ENCODE measurements at regions not wholly inside any gene's neighbourhood (a gene's known extent, or its start where the extent isn't known, plus 50 kb on each side); places are given as distances from the start of the nearest gene placed in this dataset.
A peak's percentile ranks its signal among the peaks of the same experiment; 100 is the strongest.

DNA sequence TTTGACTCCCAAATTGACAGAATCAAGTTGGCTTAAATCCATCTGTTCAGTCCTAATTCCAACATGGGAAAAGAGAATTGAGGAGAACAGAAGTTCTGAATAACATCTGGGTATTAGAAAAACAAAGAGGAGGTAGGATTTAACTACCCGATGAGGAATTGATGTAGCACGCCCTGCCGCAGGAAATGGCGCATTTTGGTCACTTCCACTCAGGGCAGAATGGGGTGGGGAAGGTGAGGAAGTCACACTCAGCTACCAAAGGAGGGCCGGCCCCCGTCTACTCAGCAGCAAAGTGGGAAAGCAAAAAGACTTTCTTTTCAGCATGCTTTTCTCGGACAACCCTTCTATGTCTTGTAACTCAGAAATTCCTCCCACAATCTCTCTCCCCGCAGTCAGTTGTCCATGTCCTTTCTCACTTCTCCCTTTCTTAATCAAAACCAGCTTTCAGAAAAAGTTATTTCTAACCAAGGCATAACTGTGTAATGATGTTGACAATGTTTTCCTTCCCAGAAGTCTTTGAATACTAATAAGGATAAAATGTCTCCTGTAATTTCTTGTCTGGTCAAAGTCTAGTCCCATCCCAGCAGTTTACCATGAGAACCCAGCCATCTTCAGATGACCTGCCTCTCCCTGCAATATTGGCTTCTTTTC, 60.5 kb upstream of the SIPA1L2 start:
- H3K9me3 Mint-ChIP-seq: no peaks in the 10 kb centered on the region
- no peaks in the 10 kb centered on the region for H3K36me3 ChIP-seq
- peaks cover 4% of the 10 kb centered on the region for H3K27me3 Mint-ChIP-seq (ENCODE audit: insufficient read depth, low read depth)

DNA sequence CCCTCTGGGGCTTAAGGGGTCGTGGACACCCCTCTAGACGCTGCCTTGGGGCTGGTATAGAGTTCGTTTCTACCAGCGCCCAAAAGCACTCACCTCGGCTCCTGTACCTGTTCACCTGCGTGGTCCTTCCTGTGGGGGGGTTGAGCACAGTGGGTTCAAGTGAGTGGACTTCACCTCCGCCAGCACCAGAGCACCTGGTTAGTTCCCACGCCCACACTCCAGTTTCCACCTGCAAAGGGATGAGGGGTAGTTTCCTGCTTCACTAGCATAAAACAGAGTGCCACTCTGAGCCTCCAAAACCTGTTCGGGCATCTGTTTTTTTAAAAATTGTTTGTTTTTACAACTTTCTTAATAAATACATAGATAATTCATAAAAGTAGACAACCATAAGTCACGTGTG, 64.5 kb upstream of the SIPA1L2 start:
- H3K4me2 ChIP-seq: no peak overlapping the region
- peaks cover 17% of the 10 kb centered on the region for H3K4me1 Mint-ChIP-seq
- H3K27me3 Mint-ChIP-seq (ENCODE audit: insufficient read depth, low read depth): peaks cover 10% of the 10 kb centered on the region
- no peak overlapping the region for H3K27ac Mint-ChIP-seq
- no peaks in the 10 kb centered on the region for H3K36me3 ChIP-seq
- no peak overlapping the region for H3K4me3 Mint-ChIP-seq
- H3F3A ChIP-seq (ENCODE audit: low read depth): peaks cover 5% of the 10 kb centered on the region
- H3K79me2 ChIP-seq (ENCODE audit: low read depth): no peaks in the 10 kb centered on the region
- H3K9me3 Mint-ChIP-seq: no peaks in the 10 kb centered on the region
- H3K36me3 Mint-ChIP-seq: no peaks in the 10 kb centered on the region
- no peak overlapping the region for H2AFZ ChIP-seq (replicated peaks)
- no peaks in the 10 kb centered on the region for H4K20me1 ChIP-seq (ENCODE audit: low read depth)
- H3K4me3 ChIP-seq: no peak overlapping the region
- no peaks in the 10 kb centered on the region for H3K9me3 ChIP-seq (ENCODE audit: low read depth)
- DNase-seq (ENCODE audit: low spot score): no peak
- H3K27ac ChIP-seq: no peak overlapping the region
- TF ChIP-seq EZH2phosphoT487 (IDR thresholded peaks at IDR 0.05) (no peak), EZH2 (IDR thresholded peaks at IDR 0.05) (no peak)
- TF ChIP-seq, protein P1, sequence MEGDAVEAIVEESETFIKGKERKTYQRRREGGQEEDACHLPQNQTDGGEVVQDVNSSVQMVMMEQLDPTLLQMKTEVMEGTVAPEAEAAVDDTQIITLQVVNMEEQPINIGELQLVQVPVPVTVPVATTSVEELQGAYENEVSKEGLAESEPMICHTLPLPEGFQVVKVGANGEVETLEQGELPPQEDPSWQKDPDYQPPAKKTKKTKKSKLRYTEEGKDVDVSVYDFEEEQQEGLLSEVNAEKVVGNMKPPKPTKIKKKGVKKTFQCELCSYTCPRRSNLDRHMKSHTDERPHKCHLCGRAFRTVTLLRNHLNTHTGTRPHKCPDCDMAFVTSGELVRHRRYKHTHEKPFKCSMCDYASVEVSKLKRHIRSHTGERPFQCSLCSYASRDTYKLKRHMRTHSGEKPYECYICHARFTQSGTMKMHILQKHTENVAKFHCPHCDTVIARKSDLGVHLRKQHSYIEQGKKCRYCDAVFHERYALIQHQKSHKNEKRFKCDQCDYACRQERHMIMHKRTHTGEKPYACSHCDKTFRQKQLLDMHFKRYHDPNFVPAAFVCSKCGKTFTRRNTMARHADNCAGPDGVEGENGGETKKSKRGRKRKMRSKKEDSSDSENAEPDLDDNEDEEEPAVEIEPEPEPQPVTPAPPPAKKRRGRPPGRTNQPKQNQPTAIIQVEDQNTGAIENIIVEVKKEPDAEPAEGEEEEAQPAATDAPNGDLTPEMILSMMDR (IDR thresholded peaks at IDR 0.05): no peak
- no peaks in the 10 kb centered on the region for H3K27me3 ChIP-seq
- peaks cover 14% of the 10 kb centered on the region for H3K4me1 ChIP-seq
- H3K9ac ChIP-seq: no peak overlapping the region

More for the DNA sequence above, 60.5 kb upstream of the SIPA1L2 start:
- H3K4me2 ChIP-seq: no peak overlapping the region
- H3K27ac Mint-ChIP-seq: no peak overlapping the region
- H3K27ac ChIP-seq: no peak overlapping the region
- no peaks in the 10 kb centered on the region for H3K79me2 ChIP-seq (ENCODE audit: low read depth)
- H3K4me1 Mint-ChIP-seq: no peaks in the 10 kb centered on the region
- no peak for TF ChIP-seq EZH2 (IDR thresholded peaks at IDR 0.05)
- TF ChIP-seq EZH2phosphoT487 (IDR thresholded peaks at IDR 0.05): no peak
- TF ChIP-seq, protein P1 (IDR thresholded peaks at IDR 0.05): no peak
- no peaks in the 10 kb centered on the region for H3F3A ChIP-seq (ENCODE audit: low read depth)
- no peak overlapping the region for H3K4me3 ChIP-seq
- DNase-seq (ENCODE audit: low spot score): no peak
- H3K9me3 ChIP-seq (ENCODE audit: low read depth): no peaks in the 10 kb centered on the region
- H3K9ac ChIP-seq: no peak overlapping the region
- no peaks in the 10 kb centered on the region for H3K36me3 Mint-ChIP-seq
- H4K20me1 ChIP-seq (ENCODE audit: low read depth): no peaks in the 10 kb centered on the region
- no peak overlapping the region for H2AFZ ChIP-seq (replicated peaks)
- H3K27me3 ChIP-seq: no peaks in the 10 kb centered on the region
- H3K4me1 ChIP-seq: no peaks in the 10 kb centered on the region
- no peak overlapping the region for H3K4me3 Mint-ChIP-seq

DNA sequence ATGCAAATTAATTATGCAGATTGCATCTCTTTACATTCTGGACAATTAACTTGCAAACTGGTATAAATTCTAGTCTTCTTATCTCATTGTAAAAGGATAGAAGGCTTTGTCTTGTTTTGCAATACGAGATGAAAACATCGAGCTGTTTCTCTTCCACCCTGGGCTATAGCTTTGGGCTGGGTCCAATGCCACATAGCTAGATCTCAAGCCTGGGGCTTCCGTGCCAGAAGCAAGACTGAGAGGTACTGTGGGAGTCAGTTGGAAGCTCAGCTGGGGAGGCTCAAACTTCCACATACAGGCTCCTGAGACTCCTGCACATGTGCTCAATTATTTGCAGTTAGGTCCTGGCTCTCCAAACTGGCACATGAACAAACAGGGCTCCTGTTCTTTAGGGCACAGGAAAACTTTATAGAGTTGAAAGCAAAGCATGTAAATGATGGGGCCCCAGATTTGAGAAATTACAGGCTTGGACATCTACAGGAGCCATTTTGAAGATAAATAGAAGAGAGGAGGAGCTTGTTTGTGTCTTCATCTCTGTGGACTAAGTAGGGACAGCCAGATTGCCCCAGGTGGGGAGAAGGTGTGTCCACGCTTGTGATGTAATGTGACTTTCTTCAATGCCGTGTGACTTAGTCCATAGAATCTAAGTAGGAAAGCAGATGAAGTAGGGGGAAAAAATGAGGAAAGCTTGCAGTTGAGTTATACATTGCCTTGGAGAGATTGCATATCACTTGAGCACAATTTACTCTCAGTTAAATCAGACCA, 65.9 kb upstream of the SIPA1L2 start:
- Mint-ChIP-seq H3K9me3 (no peaks in the 10 kb centered on the region), H3K4me1 (peaks cover 17% of the 10 kb centered on the region), H3K27me3 (ENCODE audit: insufficient read depth, low read depth) (peaks cover 10% of the 10 kb centered on the region), H3K4me3 (no peak overlapping the region), H3K27ac (no peak overlapping the region), H3K36me3 (no peaks in the 10 kb centered on the region)
- Histone ChIP-seq H3K9me3 (ENCODE audit: low read depth) (no peaks in the 10 kb centered on the region), H3K4me1 (peaks cover 14% of the 10 kb centered on the region), H3K79me2 (ENCODE audit: low read depth) (no peaks in the 10 kb centered on the region), H2AFZ (replicated peaks) (peak overlapping the region; percentile 14), H3K4me2 (no peak overlapping the region), H3K27ac (no peak overlapping the region), H4K20me1 (ENCODE audit: low read depth) (no peaks in the 10 kb centered on the region), H3K27me3 (no peaks in the 10 kb centered on the region), H3F3A (ENCODE audit: low read depth) (peaks cover 5% of the 10 kb centered on the region), H3K36me3 (no peaks in the 10 kb centered on the region), H3K9ac (no peak overlapping the region), H3K4me3 (no peak overlapping the region)
- TF ChIP-seq EZH2 (IDR thresholded peaks at IDR 0.05): no peak
- TF ChIP-seq EZH2phosphoT487 (IDR thresholded peaks at IDR 0.05): no peak
- TF ChIP-seq, protein P1 (IDR thresholded peaks at IDR 0.05): no peak
- no peak for DNase-seq (ENCODE audit: low spot score)

Measured in neural progenitor cell (in vitro differentiated cells).